ENCODE measurements at regions not wholly inside any gene's neighbourhood (a gene's known extent, or its start where the extent isn't known, plus 50 kb on each side); places are given as distances from the start of the nearest gene placed in this dataset.
A peak's percentile ranks its signal among the peaks of the same experiment; 100 is the strongest.
"Not testable (repeated sequence)": the region's sequence is repeated elsewhere in the genome, so short reads cannot be mapped to it uniquely, and the experiment has no call there.

GRCh38 chr22:11253000-11253511 is 4274.9 kb upstream of the OR11H1 start:
- no peaks in the 10 kb centered on the region for H3K36me3 Mint-ChIP-seq
- intact Hi-C loops (cut with micrococcal nuclease): no loop called here
- H3K27me3 Mint-ChIP-seq: no peaks in the 10 kb centered on the region
- H3K27ac Mint-ChIP-seq: no peak overlapping the region
- H3K4me1 Mint-ChIP-seq (ENCODE audit: low read depth): no peaks in the 10 kb centered on the region
- ChIA-PET CTCF (no interaction called here), POLR2A (no interaction called here)
- no peaks in the 10 kb centered on the region for H3K9me3 Mint-ChIP-seq
- no peak overlapping the region for H3K4me3 Mint-ChIP-seq
- DNase-seq: no peak

DNA sequence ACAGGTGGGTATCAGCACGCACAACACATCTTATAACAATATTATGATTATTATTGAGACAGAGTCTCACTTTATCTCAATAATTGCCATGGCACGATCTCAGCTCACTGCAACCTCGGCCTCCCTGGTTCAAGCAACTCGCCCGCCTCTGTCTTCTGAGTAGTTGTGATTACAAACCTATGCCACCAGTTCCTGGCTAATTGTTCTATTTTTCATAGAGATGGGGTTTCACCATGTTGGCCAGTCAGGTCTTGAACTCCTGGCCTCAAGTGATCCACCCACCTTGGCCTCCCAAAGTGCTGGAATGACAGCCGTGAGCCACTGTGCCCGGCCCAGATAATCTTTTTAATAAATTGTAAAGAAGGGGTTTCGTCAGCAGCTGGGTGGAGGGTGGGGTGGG is 4257.0 kb upstream of the OR11H1 start:
- H3K27me3 Mint-ChIP-seq; H3K27ac Mint-ChIP-seq; POLR2A ChIA-PET; DNase-seq; intact Hi-C loops (cut with micrococcal nuclease); H3K4me3 Mint-ChIP-seq; H3K4me1 Mint-ChIP-seq (ENCODE audit: low read depth); H3K36me3 Mint-ChIP-seq; CTCF ChIA-PET: not testable (repeated sequence)
- H3K9me3 Mint-ChIP-seq: peaks cover 11% of the 10 kb centered on the region

DNA sequence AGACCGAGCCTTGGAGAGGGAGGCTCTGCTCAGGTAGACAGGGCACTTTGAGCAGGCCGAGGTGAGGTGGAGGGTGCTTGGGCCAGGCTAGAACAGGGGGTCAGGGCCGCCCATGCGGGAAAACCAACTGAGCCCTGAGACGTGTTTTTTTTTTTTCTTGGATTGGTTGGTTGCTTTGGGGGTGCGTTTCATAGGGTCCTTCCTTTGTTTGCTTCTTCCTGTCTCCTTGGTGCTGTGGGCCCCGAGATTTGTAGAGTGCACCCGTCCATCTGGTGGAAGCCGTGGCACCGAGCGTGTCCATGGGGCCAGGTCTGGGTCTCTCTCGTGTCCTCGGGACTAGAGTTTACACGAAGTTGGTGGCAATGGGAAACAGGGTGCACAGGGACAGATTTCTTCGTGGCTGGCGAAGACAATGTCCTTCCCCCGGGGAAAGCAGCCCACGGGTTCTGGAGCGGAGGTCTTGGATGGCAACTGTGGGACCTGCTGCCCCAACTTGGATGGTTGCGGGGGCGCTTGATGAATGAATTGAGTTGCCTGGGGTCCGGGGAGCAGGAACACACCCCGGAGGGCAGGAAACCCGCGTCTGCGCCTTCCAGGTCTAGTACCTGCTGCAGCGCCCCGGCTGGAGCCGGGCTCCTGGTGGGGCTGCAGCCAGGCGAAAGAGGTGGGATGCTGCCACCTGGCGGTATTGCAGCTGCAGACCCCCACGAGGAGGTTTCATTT is 4242.7 kb upstream of the OR11H1 start:
- Mint-ChIP-seq H3K9me3 (peaks cover 28% of the 10 kb centered on the region), H3K36me3 (peaks cover 12% of the 10 kb centered on the region)
- intact Hi-C loops (cut with micrococcal nuclease); CTCF ChIA-PET; POLR2A ChIA-PET; H3K4me1 Mint-ChIP-seq (ENCODE audit: low read depth); H3K27me3 Mint-ChIP-seq; H3K4me3 Mint-ChIP-seq; H3K27ac Mint-ChIP-seq: not testable (repeated sequence)
- DNase-seq: peak; percentile 21

DNA sequence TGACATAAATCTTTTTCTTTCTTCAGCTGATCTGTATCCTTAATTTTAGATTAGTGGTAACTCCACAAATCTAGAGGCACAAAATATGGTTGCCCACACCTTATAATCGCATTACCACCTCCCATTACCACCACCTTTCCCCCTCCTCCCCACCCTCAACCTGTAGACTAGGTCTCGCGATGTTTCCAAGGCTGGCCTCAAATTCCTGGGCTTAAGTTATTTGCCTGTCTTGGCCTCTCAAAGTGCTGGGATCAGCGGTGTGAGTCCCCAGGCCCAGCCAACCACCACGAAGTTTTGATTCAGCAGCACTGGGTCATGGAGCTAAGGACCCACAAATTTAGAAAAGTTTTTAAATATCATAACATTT is 4242.2 kb upstream of the OR11H1 start:
- H3K9me3 Mint-ChIP-seq: peaks cover 34% of the 10 kb centered on the region
- intact Hi-C loops (cut with micrococcal nuclease): not testable (repeated sequence)

GRCh38 chr22:11288246-11289220 is 4239.5 kb upstream of the OR11H1 start:
- Mint-ChIP-seq H3K36me3 (peaks cover 12% of the 10 kb centered on the region), H3K9me3 (peaks cover 58% of the 10 kb centered on the region)
- intact Hi-C loops (cut with micrococcal nuclease); H3K4me3 Mint-ChIP-seq; H3K27ac Mint-ChIP-seq; CTCF ChIA-PET; H3K27me3 Mint-ChIP-seq; DNase-seq; POLR2A ChIA-PET; H3K4me1 Mint-ChIP-seq (ENCODE audit: low read depth): not testable (repeated sequence)

More for the DNA sequence above, 4242.2 kb upstream of the OR11H1 start:
- POLR2A ChIA-PET; H3K27ac Mint-ChIP-seq; CTCF ChIA-PET; H3K4me1 Mint-ChIP-seq (ENCODE audit: low read depth); DNase-seq; H3K27me3 Mint-ChIP-seq; H3K4me3 Mint-ChIP-seq: not testable (repeated sequence)
- peaks cover 12% of the 10 kb centered on the region for H3K36me3 Mint-ChIP-seq

GRCh38 chr22:11298126-11298893 is 4229.7 kb upstream of the OR11H1 start:
- H3K27ac Mint-ChIP-seq; DNase-seq; intact Hi-C loops (cut with micrococcal nuclease); H3K36me3 Mint-ChIP-seq; H3K27me3 Mint-ChIP-seq; H3K4me3 Mint-ChIP-seq; H3K4me1 Mint-ChIP-seq (ENCODE audit: low read depth); CTCF ChIA-PET; POLR2A ChIA-PET: not testable (repeated sequence)
- peaks cover 60% of the 10 kb centered on the region for H3K9me3 Mint-ChIP-seq

DNA sequence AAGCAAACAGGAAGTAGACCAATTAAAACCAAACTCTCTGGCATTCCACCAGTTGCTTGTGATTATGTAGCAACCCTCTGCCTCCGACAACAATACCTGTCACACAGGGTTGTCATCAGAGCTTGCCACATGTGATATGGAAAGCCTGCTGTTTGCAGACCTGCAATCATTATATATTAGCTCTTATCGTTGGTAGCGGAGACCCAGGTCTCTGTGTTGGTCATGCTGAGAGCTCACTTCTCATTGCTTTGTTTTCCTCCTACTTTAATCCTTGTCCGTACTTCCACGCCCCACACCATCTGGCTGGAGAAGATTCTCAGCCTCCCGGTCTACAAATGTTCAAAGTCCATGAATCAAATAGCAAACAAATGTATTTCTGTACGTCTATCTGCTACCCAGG is 4225.6 kb upstream of the OR11H1 start:
- DNase-seq; H3K4me1 Mint-ChIP-seq (ENCODE audit: low read depth); H3K27me3 Mint-ChIP-seq; intact Hi-C loops (cut with micrococcal nuclease); CTCF ChIA-PET; H3K36me3 Mint-ChIP-seq; H3K27ac Mint-ChIP-seq; H3K4me3 Mint-ChIP-seq; POLR2A ChIA-PET: not testable (repeated sequence)
- H3K9me3 Mint-ChIP-seq: peaks cover 71% of the 10 kb centered on the region

GRCh38 chr22:11302904-11303303 is 4225.1 kb upstream of the OR11H1 start:
- H3K27me3 Mint-ChIP-seq; CTCF ChIA-PET; H3K36me3 Mint-ChIP-seq; POLR2A ChIA-PET; intact Hi-C loops (cut with micrococcal nuclease); DNase-seq; H3K4me3 Mint-ChIP-seq; H3K4me1 Mint-ChIP-seq (ENCODE audit: low read depth); H3K27ac Mint-ChIP-seq: not testable (repeated sequence)
- H3K9me3 Mint-ChIP-seq: peaks cover 71% of the 10 kb centered on the region

DNA sequence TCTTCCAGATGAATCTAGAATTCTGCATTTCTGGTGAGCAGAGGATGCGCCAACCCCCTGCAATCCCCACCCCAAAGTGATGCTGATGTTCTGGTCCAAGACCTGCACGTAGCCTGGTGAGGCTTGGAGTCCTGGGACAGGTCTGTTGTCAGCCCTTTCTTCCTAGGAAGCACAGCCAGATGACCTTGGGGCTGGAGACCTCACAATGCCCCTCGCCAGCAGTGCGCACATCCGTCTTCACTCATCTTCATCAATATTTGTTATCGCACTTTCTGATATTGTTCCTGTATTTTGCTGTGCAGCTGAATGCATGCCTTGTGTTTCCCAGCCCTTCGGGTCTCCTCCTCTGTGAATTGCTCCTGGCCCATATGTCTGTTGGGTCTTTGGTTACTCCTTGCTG is 4222.8 kb upstream of the OR11H1 start:
- DNase-seq; H3K27me3 Mint-ChIP-seq; H3K4me1 Mint-ChIP-seq (ENCODE audit: low read depth); H3K4me3 Mint-ChIP-seq; intact Hi-C loops (cut with micrococcal nuclease); POLR2A ChIA-PET; H3K36me3 Mint-ChIP-seq; H3K27ac Mint-ChIP-seq; CTCF ChIA-PET: not testable (repeated sequence)
- H3K9me3 Mint-ChIP-seq: peaks cover 73% of the 10 kb centered on the region

DNA sequence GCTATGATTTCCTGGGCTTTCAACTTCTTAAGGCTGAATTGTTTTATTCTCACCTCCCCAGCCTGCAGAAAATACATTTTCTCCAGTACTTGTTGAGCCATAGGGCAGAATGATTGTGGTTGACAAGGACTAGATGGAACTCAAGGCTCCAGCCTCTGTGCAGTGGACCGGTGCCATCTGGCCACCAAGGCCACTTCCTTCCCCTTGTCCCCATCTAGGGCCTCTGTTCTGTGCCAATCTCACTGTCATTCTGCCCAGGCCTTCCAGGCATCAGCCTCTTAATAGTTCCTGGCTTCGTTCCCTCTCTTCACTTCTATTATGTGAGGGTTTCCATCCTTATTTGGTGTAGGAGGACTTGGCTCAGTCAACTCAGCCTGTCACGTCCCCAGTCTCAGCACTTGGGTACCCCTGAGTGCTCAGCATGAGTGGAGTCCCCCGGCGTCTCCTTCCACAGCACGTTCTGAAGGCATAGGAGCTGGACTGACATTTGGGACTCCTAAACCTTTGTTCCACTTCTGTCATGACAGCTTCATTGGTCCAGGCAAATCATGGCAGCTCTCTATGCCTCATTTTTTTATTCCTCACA is 4221.0 kb upstream of the OR11H1 start:
- H3K27ac Mint-ChIP-seq; H3K4me3 Mint-ChIP-seq; H3K4me1 Mint-ChIP-seq (ENCODE audit: low read depth); CTCF ChIA-PET; H3K27me3 Mint-ChIP-seq; H3K36me3 Mint-ChIP-seq; intact Hi-C loops (cut with micrococcal nuclease); DNase-seq; POLR2A ChIA-PET: not testable (repeated sequence)
- H3K9me3 Mint-ChIP-seq: peaks cover 72% of the 10 kb centered on the region

DNA sequence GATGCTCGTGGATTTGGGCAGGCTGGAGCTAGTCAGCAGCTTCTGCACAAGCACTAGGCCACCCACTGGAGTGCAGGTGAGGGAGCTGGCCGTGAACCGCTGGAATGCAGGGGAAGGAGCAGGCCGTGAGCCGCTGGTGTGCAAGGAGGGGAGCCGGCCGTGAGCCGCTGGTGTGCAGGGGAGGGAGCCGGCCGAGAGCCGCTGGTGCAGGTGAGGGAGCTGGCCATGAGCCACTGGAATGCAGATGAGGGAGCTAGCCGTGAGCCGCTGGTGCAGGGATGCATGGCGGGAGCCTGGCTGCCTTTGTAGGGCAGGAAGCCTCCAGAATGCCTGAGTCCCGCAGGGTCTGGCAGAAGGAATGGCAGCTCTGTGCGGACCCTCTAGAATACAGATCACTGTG is 4220.0 kb upstream of the OR11H1 start:
- Mint-ChIP-seq H3K36me3 (no peaks in the 10 kb centered on the region), H3K27ac (no peak overlapping the region), H3K27me3 (no peaks in the 10 kb centered on the region), H3K4me3 (no peak overlapping the region), H3K4me1 (ENCODE audit: low read depth) (no peaks in the 10 kb centered on the region), H3K9me3 (peaks cover 66% of the 10 kb centered on the region)
- no peak for DNase-seq
- intact Hi-C loops (cut with micrococcal nuclease): no loop called here
- CTCF ChIA-PET: no interaction called here
- POLR2A ChIA-PET: no interaction called here

GRCh38 chr22:11309777-11310176 is 4218.2 kb upstream of the OR11H1 start:
- peaks cover 67% of the 10 kb centered on the region for H3K9me3 Mint-ChIP-seq
- H3K36me3 Mint-ChIP-seq; H3K4me1 Mint-ChIP-seq (ENCODE audit: low read depth); H3K27me3 Mint-ChIP-seq; H3K4me3 Mint-ChIP-seq; DNase-seq; CTCF ChIA-PET; POLR2A ChIA-PET; H3K27ac Mint-ChIP-seq; intact Hi-C loops (cut with micrococcal nuclease): not testable (repeated sequence)

All from activated CD4-positive, alpha-beta memory T cell treated with anti-CD3 and anti-CD28 coated beads for 36 hours (primary cell).